Panc1 (cell line): ENCODE measurements at regions not wholly inside any gene's neighbourhood (a gene's known extent, or its start where the extent isn't known, plus 50 kb on each side); places are given as distances from the start of the nearest gene placed in this dataset.

Experiments
- ATAC-seq: fragments of 200-7000 bp; cut with Tn5 transposase; 2 replicates; pipeline ENCODE4 v1.9.1; 2020; ENCODE audit warnings: mild to moderate bottlenecking, moderate library complexity
- BruUV-seq: library from RNA; stranded (reverse); fragments of 400-500 nt; replicated peaks from 2 replicates; lab custom pipeline; 2021; lab: Mats Ljungman, UMichigan
- CTCF ChIA-PET: fragments of 300-600 bp; sonication (Branson Sonifier 250); formaldehyde crosslinking; loops from one replicate; lab custom pipeline; 2022; ENCODE audit warnings: antibody characterized with exemption; lab: Charles Lee
- POLR2A ChIA-PET: fragments of 300-600 bp; sonication (Branson Sonifier 250); formaldehyde crosslinking; loops from one replicate; lab custom pipeline; 2022; ENCODE audit warnings: antibody characterized with exemption; lab: Charles Lee
- DNase-seq: peaks from one replicate; pipeline ENCODE4 v3.0.0-alpha.2; 2010; ENCODE audit warnings: low read depth, low spot score
- H3K27ac ChIP-seq: 2 replicates; pipeline ENCODE4 v1.5.1; 2011; ENCODE audit warnings: mild to moderate bottlenecking, low read length, inconsistent platforms
- H3K27me3 ChIP-seq: fragments of 200-500 bp; sonication (Bioruptor generic); 2 replicates; pipeline ENCODE4 v1.6.0; 2014; ENCODE audit warnings: low read length, inconsistent platforms; ENCODE audit not compliant: control insufficient read depth, insufficient read depth
- H3K36me3 ChIP-seq: fragments of 200-500 bp; sonication (Bioruptor generic); 2 replicates; pipeline ENCODE4 v1.5.1; 2014; ENCODE audit warnings: inconsistent platforms, mild to moderate bottlenecking, low read length, moderate library complexity; ENCODE audit not compliant: control insufficient read depth, insufficient read depth
- H3K4me1 ChIP-seq: 2 replicates; pipeline ENCODE4 v1.5.1; 2011; ENCODE audit warnings: inconsistent platforms, mild to moderate bottlenecking, low read length, moderate library complexity; ENCODE audit not compliant: control insufficient read depth, insufficient read depth
- H3K4me3 ChIP-seq, 2 experiments: 2 replicates each; pipeline ENCODE4 v1.5.1; 2011 to 2012; ENCODE audit warnings: low read depth in 2 of 2, low read length in 2 of 2, mild to moderate bottlenecking in 2 of 2, inconsistent platforms in 1 of 2, moderate library complexity in 1 of 2
- H3K9me3 ChIP-seq: fragments of 200-500 bp; sonication (Bioruptor generic); 2 replicates; pipeline ENCODE4 v1.5.1; 2014; ENCODE audit warnings: low read depth, mild to moderate bottlenecking, inconsistent platforms, low read length, moderate library complexity; ENCODE audit not compliant: control insufficient read depth, insufficient read depth
- POLR2AphosphoS5 ChIP-seq: IDR thresholded peaks from 2 replicates; pipeline ENCODE4 v1.6.1; 2012; ENCODE audit warnings: mild to moderate bottlenecking, low read depth, low read length, moderate library complexity
- REST ChIP-seq, 2 experiments: IDR thresholded peaks; 2 replicates each; pipeline ENCODE4 v1.6.1; 2011 to 2012; ENCODE audit warnings: low read depth in 2 of 2, control low read depth in 1 of 2, low read length in 1 of 2, mild to moderate bottlenecking in 1 of 2, moderate library complexity in 1 of 2; ENCODE audit not compliant: insufficient read depth in 1 of 2
- SIN3A ChIP-seq: IDR thresholded peaks from 2 replicates; pipeline ENCODE4 v1.6.1; 2012; ENCODE audit warnings: low read depth, mild to moderate bottlenecking, low read length, moderate library complexity, borderline replicate concordance; ENCODE audit not compliant: insufficient read depth
- TCF7L2 ChIP-seq: IDR thresholded peaks from 2 replicates; pipeline ENCODE4 v1.6.1; 2011; ENCODE audit warnings: mild to moderate bottlenecking, low read depth, low read length, inconsistent platforms
- in situ Hi-C: cut with HindIII; loops from 2 replicates; pipeline ENCODE4 v1.10.0; 2016; ENCODE audit warnings: low sequenced_read_pairs, low pct_unique_long_range_greater_than_20kb
- intact Hi-C: fragments of 100-400 bp; cut with micrococcal nuclease; formaldehyde crosslinking; loops from one replicate; pipeline ENCODE4 v1.10.0; 2022; ENCODE audit not compliant: unreplicated experiment
- TF ChIP-seq, protein P1 (sequence below): fragments of 450-650 bp; IDR thresholded peaks from 2 replicates; pipeline ENCODE4 v1.5.1; 2017; ENCODE audit warnings: mild to moderate bottlenecking

DNA sequence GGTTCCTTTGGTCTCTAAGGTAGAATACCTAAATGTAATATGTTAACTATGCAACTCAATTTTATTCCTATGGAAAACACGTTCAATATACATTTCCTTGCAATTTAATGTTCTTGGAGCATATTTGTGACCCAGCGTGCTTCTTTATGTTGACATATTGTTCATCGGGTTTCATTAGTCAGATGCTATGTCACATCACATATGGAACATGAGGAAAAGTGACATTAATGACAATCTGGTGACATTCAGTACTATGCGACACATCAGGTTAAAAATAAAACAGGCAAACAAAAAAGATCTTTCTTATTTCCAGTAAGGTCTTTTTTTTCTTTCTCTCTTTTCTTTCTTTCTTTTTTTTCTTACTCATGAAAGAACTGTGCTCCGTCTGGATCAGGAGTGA is 135.6 kb upstream of the SMIM21 start:
- DNase-seq (no peak), ATAC-seq (no peak)
- BruUV-seq, result no TSS peak
- TF ChIP-seq, protein P1, sequence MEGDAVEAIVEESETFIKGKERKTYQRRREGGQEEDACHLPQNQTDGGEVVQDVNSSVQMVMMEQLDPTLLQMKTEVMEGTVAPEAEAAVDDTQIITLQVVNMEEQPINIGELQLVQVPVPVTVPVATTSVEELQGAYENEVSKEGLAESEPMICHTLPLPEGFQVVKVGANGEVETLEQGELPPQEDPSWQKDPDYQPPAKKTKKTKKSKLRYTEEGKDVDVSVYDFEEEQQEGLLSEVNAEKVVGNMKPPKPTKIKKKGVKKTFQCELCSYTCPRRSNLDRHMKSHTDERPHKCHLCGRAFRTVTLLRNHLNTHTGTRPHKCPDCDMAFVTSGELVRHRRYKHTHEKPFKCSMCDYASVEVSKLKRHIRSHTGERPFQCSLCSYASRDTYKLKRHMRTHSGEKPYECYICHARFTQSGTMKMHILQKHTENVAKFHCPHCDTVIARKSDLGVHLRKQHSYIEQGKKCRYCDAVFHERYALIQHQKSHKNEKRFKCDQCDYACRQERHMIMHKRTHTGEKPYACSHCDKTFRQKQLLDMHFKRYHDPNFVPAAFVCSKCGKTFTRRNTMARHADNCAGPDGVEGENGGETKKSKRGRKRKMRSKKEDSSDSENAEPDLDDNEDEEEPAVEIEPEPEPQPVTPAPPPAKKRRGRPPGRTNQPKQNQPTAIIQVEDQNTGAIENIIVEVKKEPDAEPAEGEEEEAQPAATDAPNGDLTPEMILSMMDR, result no peak
- TF ChIP-seq POLR2AphosphoS5 (no peak), REST (IDR thresholded peaks at IDR 0.05; ENCODE audit: insufficient read depth in 1 of 2, low read depth in 2 of 2, low read length in 1 of 2) (no peak), SIN3A (no peak), TCF7L2 (no peak)
- Histone ChIP-seq H3K36me3 (no peaks in the 10 kb centered on the region), H3K4me3 (no peak overlapping the region), H3K27ac (no peak overlapping the region), H3K27me3 (peaks cover 6% of the 10 kb centered on the region; the same call in 1 of the 2 replicates), H3K4me1 (no peaks in the 10 kb centered on the region), H3K9me3 (no peaks in the 10 kb centered on the region)
- intact Hi-C loops (no loop called here), in situ Hi-C loops (no loop called here)
- CTCF ChIA-PET, result no interaction called here
- POLR2A ChIA-PET, result no interaction called here

GRCh38 chr18:75562216-75562615 is 134.7 kb upstream of the SMIM21 start:
- CTCF ChIA-PET, result no interaction called here

More at GRCh38 chr18:75562216-75562615, 134.7 kb upstream of the SMIM21 start:
- no peaks in the 10 kb centered on the region for H3K36me3 ChIP-seq
- H3K27ac ChIP-seq, result no peak overlapping the region
- POLR2A ChIA-PET, result no interaction called here
- in situ Hi-C loops (no loop called here), intact Hi-C loops (no loop called here)
- H3K9me3 ChIP-seq, result no peaks in the 10 kb centered on the region
- ATAC-seq (no peak), DNase-seq (no peak)
- no peaks in the 10 kb centered on the region for H3K4me1 ChIP-seq
- H3K4me3 ChIP-seq, result no peak overlapping the region
- H3K27me3 ChIP-seq, result peaks cover 6% of the 10 kb centered on the region; the same call in 1 of the 2 replicates
- TF ChIP-seq TCF7L2 (no peak), SIN3A (no peak), REST (IDR thresholded peaks at IDR 0.05; ENCODE audit: insufficient read depth in 1 of 2, low read depth in 2 of 2, low read length in 1 of 2) (no peak), POLR2AphosphoS5 (no peak)
- TF ChIP-seq, protein P1, result no peak
- no TSS peak for BruUV-seq
